Vagina (tissue), 2 donors: ENCODE measurements at regions not wholly inside any gene's neighbourhood (a gene's known extent, or its start where the extent isn't known, plus 50 kb on each side); places are given as distances from the start of the nearest gene placed in this dataset.

Experiments used
- DNase-seq, 2 donors: peaks; one replicate each; pipeline ENCODE4 v3.0.0-alpha.2; 2017; ENCODE audit errors: extremely low spot score in 2 of 2
- H3K27ac ChIP-seq: fragments of 200-600 bp; sonication (generic); one replicate; pipeline ENCODE4 v1.5.1; 2019
- H3K27me3 ChIP-seq: fragments of 200-600 bp; sonication (generic); one replicate; pipeline ENCODE4 v1.5.1; 2019
- H3K36me3 ChIP-seq, 2 donors: fragments of 200-600 bp; sonication (generic); one replicate each; pipeline ENCODE4 v1.5.1; 2017 to 2019
- H3K4me1 ChIP-seq: fragments of 200-600 bp; sonication (generic); one replicate; pipeline ENCODE4 v1.5.1; 2019
- H3K4me3 ChIP-seq, 2 donors: fragments of 200-600 bp; sonication (generic); 1 replicate in 1 of 2; 2 replicates in 1 of 2; pipeline ENCODE4 v1.5.1; 2016 to 2019
- H3K9me3 ChIP-seq: fragments of 200-600 bp; sonication (generic); one replicate; pipeline ENCODE4 v1.5.1; 2019
- CTCF ChIP-seq, 3 experiments: fragments of 450-650 bp in 2 of 3; fragments of 200-600 bp in 1 of 3; sonication (generic) in 1 of 3; IDR thresholded peaks; one replicate each; pipeline ENCODE4 v1.5.1; 2017 to 2019; ENCODE audit warnings: antibody characterized with exemption in 3 of 3, mild to moderate bottlenecking in 2 of 3, moderate library complexity in 2 of 3
- POLR2A ChIP-seq, 2 donors: fragments of 450-650 bp; IDR thresholded peaks; one replicate each; pipeline ENCODE4 v1.6.1; 2017; ENCODE audit warnings: antibody characterized with exemption in 2 of 2, mild to moderate bottlenecking in 2 of 2, moderate library complexity in 2 of 2
- POLR2AphosphoS5 ChIP-seq, 2 donors: sonication (generic); formaldehyde crosslinking; IDR thresholded peaks; one replicate each; pipeline ENCODE4 v1.9.0; 2017; ENCODE audit warnings: antibody characterized with exemption in 2 of 2, mild to moderate bottlenecking in 2 of 2, low read depth in 1 of 2; ENCODE audit not compliant: insufficient read depth in 1 of 2
- intact Hi-C: fragments of 100-400 bp; cut with DNase I; formaldehyde crosslinking; loops from one replicate; pipeline ENCODE4 v1.15.1; 2023

GRCh38 chr2:35938838-35939237 is 416.7 kb upstream of the CRIM1 start:
- H3K27me3 ChIP-seq, result no peaks in the 10 kb centered on the region
- no peak overlapping the region for H3K4me3 ChIP-seq
- no peaks in the 10 kb centered on the region for H3K36me3 ChIP-seq
- intact Hi-C loops, result no loop called here
- no peak for TF ChIP-seq POLR2AphosphoS5 (IDR thresholded peaks at IDR 0.05; ENCODE audit: insufficient read depth in 1 of 2, low read depth in 1 of 2)
- peak in 1 of 3 experiments; percentile 25 for TF ChIP-seq CTCF (IDR thresholded peaks at IDR 0.05)
- H3K9me3 ChIP-seq, result no peaks in the 10 kb centered on the region
- DNase-seq, result no peak
- no peak overlapping the region for H3K27ac ChIP-seq
- peaks cover under 1% of the 10 kb centered on the region for H3K4me1 ChIP-seq

DNA sequence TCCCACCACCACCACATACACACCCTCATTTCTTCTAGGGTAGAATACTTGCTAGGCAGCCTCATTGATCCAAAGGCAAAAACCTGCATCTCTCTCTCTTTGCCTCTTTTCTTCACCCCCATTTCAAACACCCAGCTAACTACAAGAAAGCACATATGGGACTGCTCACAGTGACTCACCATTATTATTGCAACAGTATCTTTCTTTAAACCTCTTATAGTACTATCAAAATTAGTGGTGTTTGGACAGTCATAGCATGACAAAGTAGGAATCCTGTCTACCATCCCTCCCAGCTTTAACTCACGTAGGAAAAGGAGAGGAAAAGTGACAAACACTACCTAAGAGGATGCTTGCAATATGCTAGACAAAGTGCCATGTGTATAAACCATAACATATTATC is 422.5 kb upstream of the CRIM1 start:
- intact Hi-C loops, result no loop called here
- no peaks in the 10 kb centered on the region for H3K36me3 ChIP-seq
- peaks cover 9% of the 10 kb centered on the region for H3K4me1 ChIP-seq
- H3K27ac ChIP-seq, result no peak overlapping the region
- H3K27me3 ChIP-seq, result no peaks in the 10 kb centered on the region
- no peak for DNase-seq
- H3K4me3 ChIP-seq, result no peak overlapping the region
- H3K9me3 ChIP-seq, result no peaks in the 10 kb centered on the region
- TF ChIP-seq POLR2AphosphoS5 (IDR thresholded peaks at IDR 0.05; ENCODE audit: insufficient read depth in 1 of 2, low read depth in 1 of 2), result no peak
- TF ChIP-seq CTCF (IDR thresholded peaks at IDR 0.05), result no peak
- TF ChIP-seq POLR2A (IDR thresholded peaks at IDR 0.05), result no peak

DNA sequence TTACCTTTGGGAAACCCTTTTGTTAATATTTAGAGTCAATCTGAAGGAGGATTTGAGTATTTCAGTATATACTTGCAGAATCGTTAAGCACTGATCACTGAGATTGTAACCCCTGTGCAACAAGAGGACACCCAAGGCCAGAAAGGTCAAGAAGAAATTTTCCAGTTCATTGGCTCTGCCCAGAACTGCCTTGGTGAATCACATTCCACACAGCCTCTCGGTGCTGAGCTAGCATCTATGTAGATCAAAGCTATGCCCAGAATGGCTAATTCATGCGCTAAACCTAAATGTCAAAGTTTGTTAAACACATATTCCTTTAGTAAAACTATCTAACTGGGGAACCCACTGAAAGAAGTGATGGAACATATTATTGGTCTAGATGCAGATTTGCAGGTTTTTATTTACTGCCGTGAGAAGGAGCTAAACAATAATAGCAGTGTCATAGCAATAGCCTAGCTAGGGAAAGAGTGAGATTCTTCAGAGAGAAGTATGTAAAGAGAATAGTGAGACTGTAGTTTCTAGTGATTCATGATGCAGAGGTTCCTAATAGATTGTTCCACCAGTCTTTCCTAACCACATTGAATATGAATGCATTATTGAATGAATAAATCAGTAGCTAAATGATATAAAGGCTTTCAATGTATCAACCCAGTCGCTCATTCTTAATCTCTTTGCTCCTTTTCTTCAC is 423.2 kb upstream of the CRIM1 start:
- intact Hi-C loops, result no loop called here
- H3K27ac ChIP-seq, result no peak overlapping the region
- TF ChIP-seq POLR2AphosphoS5 (IDR thresholded peaks at IDR 0.05; ENCODE audit: insufficient read depth in 1 of 2, low read depth in 1 of 2) (no peak), CTCF (IDR thresholded peaks at IDR 0.05) (no peak), POLR2A (IDR thresholded peaks at IDR 0.05) (no peak)

GRCh38 chr2:35931626-35932025 is 424.0 kb upstream of the CRIM1 start:
- H3K4me1 ChIP-seq, result peaks cover 9% of the 10 kb centered on the region
- H3K36me3 ChIP-seq, result no peaks in the 10 kb centered on the region
- H3K27me3 ChIP-seq, result no peaks in the 10 kb centered on the region
- TF ChIP-seq POLR2AphosphoS5 (IDR thresholded peaks at IDR 0.05; ENCODE audit: insufficient read depth in 1 of 2, low read depth in 1 of 2) (no peak), POLR2A (IDR thresholded peaks at IDR 0.05) (no peak), CTCF (IDR thresholded peaks at IDR 0.05) (no peak)
- H3K9me3 ChIP-seq, result no peaks in the 10 kb centered on the region
- no peak for DNase-seq
- intact Hi-C loops, result no loop called here
- no peak overlapping the region for H3K4me3 ChIP-seq
- no peak overlapping the region for H3K27ac ChIP-seq

More for the DNA sequence above, 423.2 kb upstream of the CRIM1 start:
- Histone ChIP-seq H3K9me3 (no peaks in the 10 kb centered on the region), H3K36me3 (no peaks in the 10 kb centered on the region), H3K4me1 (peaks cover 9% of the 10 kb centered on the region), H3K27me3 (no peaks in the 10 kb centered on the region), H3K4me3 (no peak overlapping the region)
- no peak for DNase-seq

- Histone ChIP-seq H3K4me3 (no peak overlapping the region), H3K27ac (no peak overlapping the region), H3K9me3 (no peaks in the 10 kb centered on the region), H3K4me1 (peaks cover 9% of the 10 kb centered on the region), H3K36me3 (no peaks in the 10 kb centered on the region), H3K27me3 (no peaks in the 10 kb centered on the region)
- intact Hi-C loops, result no loop called here
- TF ChIP-seq POLR2A (IDR thresholded peaks at IDR 0.05) (no peak), POLR2AphosphoS5 (IDR thresholded peaks at IDR 0.05; ENCODE audit: insufficient read depth in 1 of 2, low read depth in 1 of 2) (no peak), CTCF (IDR thresholded peaks at IDR 0.05) (no peak)
- DNase-seq, result no peak
Measured at GRCh38 chr2:35931115-35931514, 424.5 kb upstream of the CRIM1 start.
